Activated CD4-positive, alpha-beta T cell treated with anti-CD3 and anti-CD28 coated beads for 1 hour (primary cell): ENCODE measurements at regions not wholly inside any gene's neighbourhood (a gene's known extent, or its start where the extent isn't known, plus 50 kb on each side); places are given as distances from the start of the nearest gene placed in this dataset.
"Not testable (repeated sequence)": the region's sequence is repeated elsewhere in the genome, so short reads cannot be mapped to it uniquely, and the experiment has no call there.

Experiments
- DNase-seq: peaks from one replicate; pipeline ENCODE4 v3.0.0-alpha.2; 2020

DNA sequence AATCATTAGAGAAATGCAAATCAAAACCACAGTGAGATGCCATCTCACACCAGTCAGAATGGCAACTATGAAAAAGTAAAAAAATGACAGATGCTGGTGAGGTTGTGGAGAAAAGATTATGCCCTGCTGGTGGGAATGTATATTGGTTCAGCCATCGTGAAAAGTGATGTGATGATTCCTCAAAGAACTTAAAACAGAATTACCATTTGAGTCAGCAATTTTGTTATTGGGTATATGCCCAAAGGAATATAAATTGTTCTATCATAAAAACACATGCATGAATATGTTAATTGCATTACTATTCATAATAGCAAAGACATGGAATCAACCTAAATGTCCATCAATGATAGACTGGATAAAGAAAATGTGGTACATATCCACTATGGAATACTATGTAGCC, 115.1 kb upstream of the OR4E1 start:
- not testable (repeated sequence) for DNase-seq

GRCh38 chr14:21787242-21787641, 113.6 kb upstream of the OR4E1 start:
- not testable (repeated sequence) for DNase-seq

DNA sequence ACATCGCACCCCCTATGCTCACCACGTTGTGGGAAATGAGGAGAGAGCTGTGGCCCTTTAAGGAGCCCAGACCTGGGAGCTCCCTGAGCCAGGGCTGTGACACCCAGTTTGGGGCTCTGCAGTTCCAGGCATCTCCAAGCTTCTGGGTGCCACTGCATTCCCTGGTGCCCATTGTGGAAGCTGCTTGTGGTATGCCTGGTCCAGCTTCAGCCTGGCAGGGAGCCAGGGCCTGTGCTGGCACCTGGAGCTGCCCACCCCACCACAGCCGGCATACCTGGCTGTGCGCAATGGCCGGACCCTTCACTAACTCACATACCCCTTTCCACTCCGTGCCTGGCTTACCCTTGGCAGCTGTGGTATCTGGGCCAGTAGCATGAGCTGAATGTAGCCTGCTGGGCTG, 107.9 kb upstream of the OR4E1 start:
- no peak for DNase-seq

DNA sequence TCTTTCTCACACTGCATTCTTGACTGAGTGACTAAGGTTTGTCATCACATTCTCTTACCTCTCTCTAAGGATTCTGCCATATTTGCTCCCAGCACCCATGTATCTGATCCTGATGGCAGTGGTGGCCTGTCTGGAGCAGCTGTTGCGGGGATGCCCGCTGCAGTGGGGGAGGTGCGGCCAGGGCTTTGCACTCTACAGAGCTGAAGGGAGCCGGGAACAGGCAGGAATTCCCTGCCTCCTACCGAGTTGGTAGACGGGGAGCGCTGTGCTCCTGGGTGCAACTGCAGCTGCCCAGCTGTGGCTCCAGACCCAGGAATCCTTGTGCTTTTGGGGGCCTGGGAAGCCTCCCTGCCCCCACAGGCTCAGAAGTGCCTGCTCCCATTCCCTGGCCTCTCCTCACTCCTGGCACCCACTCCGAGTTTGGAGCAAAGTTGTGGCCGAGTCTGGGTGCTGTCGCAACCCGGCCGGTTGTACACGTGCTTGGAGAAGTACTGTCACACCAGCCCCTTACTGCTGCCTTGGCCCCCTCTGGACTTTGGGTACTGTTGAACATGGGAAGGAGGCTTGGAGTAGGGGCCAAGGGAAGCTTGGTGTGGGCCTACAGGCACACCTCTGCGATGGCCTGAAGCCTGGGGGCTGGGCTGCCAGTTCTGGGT, 106.9 kb upstream of the OR4E1 start:
- no peak for DNase-seq

GRCh38 chr14:21771671-21772070, 98.1 kb upstream of the OR4E1 start:
- DNase-seq: no peak

- DNase-seq: no peak
Observed at GRCh38 chr14:21768875-21769257, 95.2 kb upstream of the OR4E1 start.

DNA sequence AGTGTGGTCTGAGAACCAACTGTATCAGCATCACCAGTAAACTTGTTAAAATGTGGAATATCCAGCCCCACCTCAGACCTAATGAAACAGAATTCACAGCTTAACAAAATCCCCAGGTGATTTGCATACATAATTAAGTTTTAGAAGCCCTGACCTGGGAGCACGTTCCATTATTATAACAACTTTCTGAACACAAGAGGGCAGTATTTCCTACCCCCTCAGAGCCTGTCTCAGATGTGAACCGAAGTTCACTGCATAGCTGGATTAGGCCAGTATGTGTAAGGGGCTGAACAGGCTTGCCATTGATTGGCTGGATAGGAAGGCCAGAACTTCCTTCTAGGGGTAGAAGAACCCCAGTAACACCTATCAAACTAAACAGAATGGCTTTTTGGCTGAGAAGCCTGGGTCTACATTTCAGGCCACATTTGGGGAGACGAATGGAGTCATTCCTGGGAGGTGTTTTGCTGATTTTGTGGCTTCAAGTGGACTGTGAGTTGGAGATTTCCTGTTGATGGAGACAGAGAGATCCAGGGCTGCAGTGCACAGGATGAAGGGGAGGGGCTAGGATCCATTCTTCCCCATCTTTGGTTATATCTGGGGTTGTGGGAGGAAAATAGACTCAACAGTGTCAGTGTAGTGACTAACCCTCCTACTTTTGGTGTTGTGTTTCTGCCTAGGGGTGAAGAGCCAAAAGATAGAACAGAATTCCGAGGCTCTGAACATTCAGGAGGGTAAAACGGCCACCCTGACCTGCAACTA, 94.7 kb upstream of the OR4E1 start:
- DNase-seq: no peak

DNA sequence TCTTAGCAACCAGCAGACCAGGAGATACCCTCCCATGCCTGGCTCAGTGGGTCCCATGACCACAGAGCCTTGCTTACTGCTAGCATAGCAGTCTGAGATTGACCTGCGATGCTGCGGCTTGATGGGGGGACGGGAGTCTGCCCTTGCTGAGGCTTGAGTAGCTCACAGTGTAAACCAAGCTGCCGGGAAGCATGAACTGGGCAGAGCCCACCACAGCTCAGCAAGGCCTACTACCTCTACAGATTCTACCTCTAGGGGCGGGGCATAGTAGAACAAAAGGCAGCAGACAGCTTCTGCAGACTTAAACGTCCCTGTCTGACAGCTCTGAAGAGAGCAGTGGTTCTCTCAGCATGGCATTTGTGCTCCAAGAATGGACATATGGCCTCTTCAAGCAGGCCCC, 86.7 kb upstream of the OR4E1 start:
- not testable (repeated sequence) for DNase-seq

DNA sequence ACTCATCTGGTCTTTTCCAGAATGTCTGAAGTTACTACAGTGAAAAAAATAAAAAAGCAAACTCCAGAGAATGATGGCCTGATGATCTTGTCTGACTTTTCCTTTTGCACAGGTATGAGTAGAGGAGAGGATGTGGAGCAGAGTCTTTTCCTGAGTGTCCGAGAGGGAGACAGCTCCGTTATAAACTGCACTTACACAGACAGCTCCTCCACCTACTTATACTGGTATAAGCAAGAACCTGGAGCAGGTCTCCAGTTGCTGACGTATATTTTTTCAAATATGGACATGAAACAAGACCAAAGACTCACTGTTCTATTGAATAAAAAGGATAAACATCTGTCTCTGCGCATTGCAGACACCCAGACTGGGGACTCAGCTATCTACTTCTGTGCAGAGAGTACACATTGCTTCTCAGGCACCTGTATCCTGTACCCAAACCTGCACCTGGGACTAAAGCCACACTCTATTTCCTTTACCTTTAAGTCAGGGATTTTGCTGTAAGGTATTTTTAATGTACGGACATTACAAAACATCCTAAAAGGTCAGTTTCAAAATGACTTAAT, 75.8 kb upstream of the OR4E1 start:
- DNase-seq: no peak

GRCh38 chr14:21748869-21749303, 75.3 kb upstream of the OR4E1 start:
- DNase-seq: peak; percentile 22

DNA sequence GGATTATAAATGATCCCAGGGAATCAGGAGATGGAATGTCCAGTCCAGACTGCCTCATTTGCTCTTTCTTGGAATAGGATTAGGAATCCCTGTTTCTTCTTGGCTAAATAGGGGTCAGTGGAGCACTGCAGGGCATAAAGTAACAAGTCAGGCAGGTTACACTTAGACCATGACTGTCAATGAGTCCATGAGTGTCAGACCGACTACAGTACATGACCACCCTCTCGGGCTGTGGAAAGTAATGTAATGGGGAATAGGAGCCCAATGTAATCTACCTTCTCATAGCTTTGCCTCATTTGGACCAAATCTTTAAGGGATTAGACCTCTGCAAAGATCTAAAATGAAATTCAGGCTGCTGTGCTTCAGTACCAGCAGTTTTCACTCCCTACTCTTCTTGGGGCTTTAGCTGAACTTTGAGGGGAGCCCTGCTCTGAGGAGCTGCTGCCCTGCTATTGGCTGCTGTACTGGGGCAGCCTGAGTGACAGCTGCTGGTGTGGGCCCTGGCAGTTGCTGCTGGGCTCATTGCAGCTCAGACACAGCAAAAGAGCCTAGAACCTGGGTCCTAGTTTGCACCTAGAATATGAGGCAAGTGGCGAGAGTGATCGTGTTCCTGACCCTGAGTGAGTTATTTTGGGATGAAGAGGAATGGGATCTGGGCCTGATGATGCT, 62.2 kb upstream of the OR4E1 start:
- no peak for DNase-seq

- DNase-seq: no peak
Observed at GRCh38 chr14:21735200-21735599, 61.6 kb upstream of the OR4E1 start.

DNA sequence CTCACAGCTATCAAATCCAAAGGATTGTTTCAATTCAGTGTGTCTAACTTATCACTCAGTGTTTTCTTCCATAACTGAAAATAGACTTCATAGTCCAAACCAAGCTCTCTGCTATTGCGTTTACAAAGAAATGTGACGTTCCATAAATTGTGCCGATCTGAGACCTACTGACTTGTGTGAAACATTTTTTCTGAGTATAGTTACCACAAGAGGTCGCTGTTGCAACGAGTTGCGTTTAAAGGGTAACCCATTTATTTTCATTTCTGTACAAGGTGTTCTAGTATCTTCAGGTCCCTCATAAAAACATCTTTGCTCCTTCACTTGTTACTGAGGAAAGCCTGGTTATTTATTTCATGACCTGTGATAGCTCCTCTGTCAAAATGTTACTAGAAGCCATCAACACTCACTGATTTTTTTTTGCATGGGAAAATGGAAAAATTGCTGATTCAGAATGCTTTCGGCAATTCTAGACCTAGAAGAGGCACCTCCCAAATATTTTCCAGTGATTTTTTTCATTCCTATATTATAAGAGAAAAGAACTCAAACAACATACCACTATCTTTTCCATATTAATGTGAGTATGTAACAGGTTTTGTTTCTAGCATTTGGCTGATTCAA, 60.9 kb upstream of the OR4E1 start:
- DNase-seq: no peak

- no peak for DNase-seq
Observed at GRCh38 chr14:21729703-21730233, 56.1 kb upstream of the OR4E1 start.

DNA sequence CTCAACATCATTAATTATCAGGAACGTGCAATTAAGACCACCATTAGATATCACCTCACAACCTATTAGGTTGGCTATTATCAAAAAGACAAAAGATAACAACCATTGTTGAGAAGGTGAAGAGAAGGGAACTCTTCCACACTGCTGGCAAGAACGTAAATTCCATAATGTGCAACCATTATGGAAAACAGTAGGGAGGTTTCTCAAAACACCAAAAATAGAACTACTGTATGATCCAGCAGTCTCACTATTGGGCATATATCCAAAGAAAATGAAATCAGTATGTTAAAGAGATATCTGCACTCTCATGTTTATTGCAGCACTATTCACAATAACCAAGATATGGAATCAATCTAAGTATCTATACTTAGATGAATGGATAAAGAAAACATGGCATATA, 51.6 kb upstream of the OR4E1 start:
- no peak for DNase-seq

DNA sequence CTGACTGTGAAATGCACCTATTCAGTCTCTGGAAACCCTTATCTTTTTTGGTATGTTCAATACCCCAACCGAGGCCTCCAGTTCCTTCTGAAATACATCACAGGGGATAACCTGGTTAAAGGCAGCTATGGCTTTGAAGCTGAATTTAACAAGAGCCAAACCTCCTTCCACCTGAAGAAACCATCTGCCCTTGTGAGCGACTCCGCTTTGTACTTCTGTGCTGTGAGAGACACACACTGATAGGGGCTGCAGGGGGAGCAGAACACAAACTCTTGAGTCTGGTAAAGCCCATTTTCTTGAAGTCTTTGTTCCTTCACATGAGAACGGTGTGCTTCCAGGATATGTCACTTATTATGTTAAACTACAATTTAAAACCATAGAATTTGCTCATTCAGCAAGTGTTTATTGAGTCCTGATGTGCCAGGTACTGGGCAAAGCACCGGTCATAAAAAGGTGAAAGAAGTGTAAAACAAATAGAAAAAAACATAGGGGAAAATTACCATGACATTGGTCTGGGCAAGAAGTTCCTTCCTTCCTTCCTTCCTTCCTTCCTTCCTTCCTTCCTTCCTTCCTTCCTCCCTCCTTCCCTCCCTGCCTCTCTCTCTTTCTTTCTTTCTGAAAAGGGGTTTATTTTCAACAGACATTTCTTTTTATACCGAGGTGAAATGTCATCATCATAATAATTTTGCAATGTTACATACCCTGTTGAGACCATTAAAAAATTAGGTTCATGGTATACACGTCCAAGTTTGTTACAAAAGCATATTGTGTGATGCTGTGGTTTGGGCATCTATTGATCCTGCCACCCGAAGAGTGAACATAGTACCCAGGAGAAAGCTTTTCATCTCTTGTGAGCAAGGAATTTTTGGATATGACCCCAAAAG, 50.7 kb upstream of the OR4E1 start:
- DNase-seq: no peak

DNA sequence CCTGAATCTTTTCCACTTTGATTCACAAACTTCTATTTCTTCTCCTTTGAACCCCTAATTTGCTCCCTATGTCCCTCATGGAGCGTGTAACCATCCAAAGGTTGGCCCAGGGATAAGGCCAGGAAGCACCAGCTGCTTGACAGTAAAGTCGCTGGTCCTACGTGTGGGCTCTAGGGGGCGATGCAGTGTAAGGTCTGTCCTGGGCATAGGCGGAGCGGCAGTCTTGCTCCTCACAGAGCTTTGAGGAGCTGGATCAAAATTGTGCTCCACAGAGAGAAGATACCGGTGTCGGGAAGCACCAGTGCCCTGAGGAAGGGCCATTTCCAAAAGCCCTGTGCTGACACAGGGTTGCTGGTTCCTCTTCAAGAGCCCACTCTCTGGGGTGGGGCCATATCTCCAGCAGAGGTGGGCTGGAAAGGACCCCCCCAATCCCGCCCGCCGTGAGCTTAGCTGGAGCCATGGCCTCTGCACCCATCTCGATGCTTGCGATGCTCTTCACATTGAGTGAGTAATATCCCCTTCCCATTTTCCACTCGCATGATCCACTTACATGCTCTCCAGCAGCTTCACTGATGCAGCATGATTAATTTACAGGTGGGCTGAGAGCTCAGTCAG, 49.9 kb upstream of the OR4E1 start:
- DNase-seq: no peak
